OCI-LY1 (cell line): ENCODE measurements at regions not wholly inside any gene's neighbourhood (a gene's known extent, or its start where the extent isn't known, plus 50 kb on each side); places are given as distances from the start of the nearest gene placed in this dataset.

Experiments
- H2AFZ ChIP-seq: fragments of 200-600 bp; sonication (generic), shearing (Covaris generic); 2 replicates; pipeline ENCODE4 v1.6.0; 2014; ENCODE audit warnings: antibody characterized with exemption, mild to moderate bottlenecking, low read length
- H3F3A ChIP-seq: fragments of 200-600 bp; sonication (generic), shearing (Covaris generic); 2 replicates; pipeline ENCODE4 v1.6.0; 2014; ENCODE audit warnings: mild to moderate bottlenecking, antibody characterized with exemption, low read length, moderate library complexity; ENCODE audit not compliant: insufficient read depth
- H3K27ac ChIP-seq: fragments of 200-600 bp; sonication (generic); 2 replicates; pipeline ENCODE4 v1.5.1; 2014; ENCODE audit warnings: low read length, mixed run types, mild to moderate bottlenecking, low read depth; ENCODE audit not compliant: poor library complexity, severe bottlenecking
- H3K27me3 ChIP-seq: fragments of 200-600 bp; sonication (generic); 2 replicates; pipeline ENCODE4 v1.6.0; 2014; ENCODE audit warnings: antibody characterized with exemption, mild to moderate bottlenecking, low read length, moderate library complexity; ENCODE audit not compliant: insufficient read depth
- H3K36me3 ChIP-seq: fragments of 200-600 bp; sonication (generic); 2 replicates; pipeline ENCODE4 v1.6.1; 2014; ENCODE audit warnings: mild to moderate bottlenecking, antibody characterized with exemption, low read length, moderate library complexity, mixed read lengths; ENCODE audit not compliant: insufficient read depth
- H3K4me1 ChIP-seq: fragments of 200-600 bp; sonication (generic); 2 replicates; pipeline ENCODE4 v1.5.1; 2014; ENCODE audit warnings: mild to moderate bottlenecking, low read length, moderate library complexity; ENCODE audit not compliant: insufficient read depth, severe bottlenecking
- H3K4me2 ChIP-seq: fragments of 200-600 bp; sonication (generic), shearing (Covaris generic); 2 replicates; pipeline ENCODE4 v1.6.1; 2014; ENCODE audit warnings: low read length
- H3K4me3 ChIP-seq: fragments of 200-600 bp; sonication (generic); 2 replicates; pipeline ENCODE4 v1.5.1; 2014; ENCODE audit warnings: low read length, low read depth, mild to moderate bottlenecking, mixed read lengths; ENCODE audit not compliant: poor library complexity, severe bottlenecking
- H3K79me2 ChIP-seq: fragments of 200-600 bp; shearing (Covaris generic); 2 replicates; pipeline ENCODE4 v1.6.1; 2016; ENCODE audit warnings: mixed run types, low read length, mixed read lengths; ENCODE audit not compliant: insufficient read depth
- H3K9ac ChIP-seq: fragments of 200-600 bp; sonication (generic), shearing (Covaris generic); 2 replicates; pipeline ENCODE4 v1.6.1; 2014; ENCODE audit warnings: mild to moderate bottlenecking, low read length, mixed read lengths
- H3K9me2 ChIP-seq: fragments of 200-600 bp; sonication (generic), shearing (Covaris generic); 2 replicates; pipeline ENCODE4 v1.6.1; 2014; ENCODE audit warnings: low read depth, mild to moderate bottlenecking, low read length, mixed read lengths
- H3K9me3 ChIP-seq: fragments of 200-600 bp; shearing (Covaris generic); 2 replicates; pipeline ENCODE4 v1.6.1; 2014; ENCODE audit warnings: low read length, mixed read lengths
- H4K20me1 ChIP-seq: fragments of 200-600 bp; sonication (generic), shearing (Covaris generic); 2 replicates; pipeline ENCODE4 v1.6.0; 2016; ENCODE audit warnings: mild to moderate bottlenecking, low read length; ENCODE audit not compliant: insufficient read depth
- CTCF ChIP-seq: fragments of 200-600 bp; sonication (generic), shearing (Covaris generic); IDR thresholded peaks from 2 replicates; pipeline ENCODE4 v1.5.1; 2017; ENCODE audit warnings: mild to moderate bottlenecking, antibody characterized with exemption, low read length, moderate library complexity, mixed read lengths
- EZH2 ChIP-seq: fragments of 200-600 bp; sonication (generic), shearing (Covaris generic); IDR thresholded peaks from 2 replicates; pipeline ENCODE4 v1.8.0; 2017; ENCODE audit warnings: borderline replicate concordance, mixed run types, mild to moderate bottlenecking, antibody characterized with exemption, low read length, moderate library complexity, mixed read lengths

- Histone ChIP-seq H4K20me1 (no peaks in the 10 kb centered on the region), H3K4me2 (no peak overlapping the region), H3K9me3 (no peaks in the 10 kb centered on the region), H3K9me2 (no peaks in the 10 kb centered on the region), H3K9ac (no peak overlapping the region), H3F3A (no peaks in the 10 kb centered on the region), H3K27ac (no peak overlapping the region), H3K4me3 (no peak overlapping the region), H3K36me3 (no peaks in the 10 kb centered on the region), H3K27me3 (no peaks in the 10 kb centered on the region), H3K4me1 (no peaks in the 10 kb centered on the region), H2AFZ (no peak overlapping the region), H3K79me2 (no peaks in the 10 kb centered on the region)
- TF ChIP-seq EZH2: no peak
- TF ChIP-seq CTCF: no peak
Observed at GRCh38 chr16:55203570-55203969, 120.4 kb upstream of the IRX6 start.

GRCh38 chr16:55204069-55204468, 119.9 kb upstream of the IRX6 start:
- TF ChIP-seq EZH2 (no peak), CTCF (no peak)
- Histone ChIP-seq H4K20me1 (no peaks in the 10 kb centered on the region), H3K27ac (no peak overlapping the region), H3K36me3 (no peaks in the 10 kb centered on the region), H3F3A (no peaks in the 10 kb centered on the region), H3K9me2 (no peaks in the 10 kb centered on the region), H3K27me3 (no peaks in the 10 kb centered on the region), H3K4me2 (no peak overlapping the region), H3K4me3 (no peak overlapping the region), H3K79me2 (no peaks in the 10 kb centered on the region), H3K9me3 (no peaks in the 10 kb centered on the region), H3K9ac (no peak overlapping the region), H2AFZ (no peak overlapping the region), H3K4me1 (no peaks in the 10 kb centered on the region)

- H3K4me2 ChIP-seq: no peak overlapping the region
- H2AFZ ChIP-seq: no peak overlapping the region
- no peak overlapping the region for H3K9ac ChIP-seq
- no peaks in the 10 kb centered on the region for H3K79me2 ChIP-seq
- H3K27ac ChIP-seq: no peak overlapping the region
- H3K9me3 ChIP-seq: no peaks in the 10 kb centered on the region
- no peaks in the 10 kb centered on the region for H3K27me3 ChIP-seq
- no peak for TF ChIP-seq CTCF
- H3K4me3 ChIP-seq: no peak overlapping the region
- H3K36me3 ChIP-seq: no peaks in the 10 kb centered on the region
- H3K9me2 ChIP-seq: no peaks in the 10 kb centered on the region
- no peaks in the 10 kb centered on the region for H4K20me1 ChIP-seq
- H3F3A ChIP-seq: no peaks in the 10 kb centered on the region
- H3K4me1 ChIP-seq: no peaks in the 10 kb centered on the region
Observed at GRCh38 chr16:55204923-55205322, 119.1 kb upstream of the IRX6 start.
